Activated T-helper 17 cell treated with anti-CD3 and anti-CD28 coated beads, Interleukin-2, amount 50 U/mL, for 72 hours (primary cell): ENCODE measurements at regions not wholly inside any gene's neighbourhood (a gene's known extent, or its start where the extent isn't known, plus 50 kb on each side); places are given as distances from the start of the nearest gene placed in this dataset.

Experiments
- ATAC-seq: fragments of 150-1000 bp; cut with Tn5 transposase; replicated peaks from 2 replicates; pipeline ENCODE4 v1.10.0; 2021; ENCODE audit warnings: mild to moderate bottlenecking, moderate library complexity
- H3K27ac Mint-ChIP-seq: one replicate; pipeline ENCODE4 v1.8.0; 2022; ENCODE audit warnings: mixed read lengths
- H3K27me3 Mint-ChIP-seq: one replicate; pipeline ENCODE4 v1.8.0; 2022; ENCODE audit warnings: mixed read lengths
- H3K36me3 Mint-ChIP-seq: one replicate; pipeline ENCODE4 v1.8.0; 2022; ENCODE audit warnings: low read depth, mild to moderate bottlenecking, mixed read lengths
- H3K4me1 Mint-ChIP-seq: one replicate; pipeline ENCODE4 v1.8.0; 2022; ENCODE audit warnings: mixed read lengths
- H3K4me3 Mint-ChIP-seq: one replicate; pipeline ENCODE4 v1.8.0; 2022; ENCODE audit warnings: mild to moderate bottlenecking, mixed read lengths
- H3K9me3 Mint-ChIP-seq: one replicate; pipeline ENCODE4 v1.8.0; 2022; ENCODE audit warnings: mixed read lengths

DNA sequence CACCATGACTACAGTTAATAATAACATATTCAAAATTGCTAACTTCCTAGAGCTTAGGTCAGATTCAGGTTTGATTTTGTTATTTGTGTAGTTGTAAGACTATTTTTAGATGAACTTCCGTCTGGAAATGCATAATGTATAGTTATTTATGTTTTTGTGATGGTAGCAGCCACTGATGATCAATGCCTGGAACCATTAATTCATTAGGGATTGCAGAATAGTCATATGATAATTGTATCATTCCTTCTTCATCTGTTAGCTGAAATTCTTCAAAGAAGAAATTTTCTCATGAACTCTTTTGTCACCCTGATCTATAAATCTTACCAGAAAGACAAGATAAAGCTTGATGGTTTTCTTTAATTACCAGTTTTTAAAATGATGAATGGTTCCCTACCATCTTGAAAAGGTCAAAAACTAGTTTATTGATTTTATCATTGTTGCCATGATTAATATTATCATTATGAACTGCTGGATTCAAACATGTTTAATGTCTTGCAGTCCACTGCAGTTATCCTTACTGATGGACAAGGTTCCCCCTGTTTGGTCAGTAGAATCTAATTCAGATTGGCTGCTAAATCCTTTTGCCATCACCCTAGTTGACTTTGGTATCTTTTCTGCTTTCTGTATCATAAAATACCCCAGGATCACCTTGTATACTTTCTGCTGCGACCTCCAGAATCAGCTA lies 433.3 kb downstream of the GPAM start:
- Mint-ChIP-seq H3K4me1 (no peaks in the 10 kb centered on the region), H3K4me3 (no peak overlapping the region)

DNA sequence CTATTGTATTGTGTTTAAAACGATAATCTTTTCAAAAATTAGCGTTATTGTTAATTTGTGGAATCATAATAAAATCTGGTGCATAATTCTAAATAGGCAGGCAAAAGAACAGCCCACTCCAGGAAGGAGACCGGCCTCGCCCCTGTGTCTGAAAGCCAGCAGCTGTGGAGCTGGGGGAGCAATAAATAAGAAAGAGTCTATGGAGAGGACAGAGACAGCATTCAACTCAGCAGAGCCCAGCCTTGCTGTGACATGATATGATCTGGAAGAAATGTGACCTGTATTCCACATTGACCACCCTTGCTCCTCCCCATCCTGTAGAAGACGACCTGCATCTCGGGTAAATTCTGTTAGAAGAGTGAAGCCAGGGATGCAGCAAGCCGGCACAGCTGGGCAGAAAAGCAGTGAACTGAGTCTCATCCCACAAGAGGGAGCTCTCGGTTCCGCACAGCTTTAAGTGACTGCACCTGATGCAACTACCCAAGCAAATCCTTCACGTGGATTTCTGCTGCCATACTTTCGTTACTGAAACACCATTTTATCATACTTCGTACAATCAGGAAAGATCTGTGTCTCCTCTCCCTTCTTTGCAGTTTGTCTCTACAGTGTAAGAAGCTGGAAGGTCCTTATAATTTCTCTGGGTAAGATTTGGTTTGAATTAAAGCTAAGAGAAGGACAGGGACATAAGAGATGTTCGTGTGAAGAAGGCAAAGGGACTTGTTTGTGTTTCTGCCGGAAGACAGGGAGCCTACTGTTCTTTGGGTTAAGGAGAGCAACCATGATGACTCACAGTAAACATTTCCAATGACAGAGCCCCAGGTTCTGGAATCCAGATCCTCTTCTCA lies 427.1 kb downstream of the GPAM start:
- Mint-ChIP-seq H3K4me3 (no peak overlapping the region), H3K36me3 (no peaks in the 10 kb centered on the region), H3K9me3 (no peaks in the 10 kb centered on the region), H3K27me3 (peaks cover 9% of the 10 kb centered on the region), H3K27ac (no peak overlapping the region), H3K4me1 (no peaks in the 10 kb centered on the region)
- no peak for ATAC-seq

More for the DNA sequence above, 433.3 kb downstream of the GPAM start:
- ATAC-seq = no peak
- Mint-ChIP-seq H3K36me3 (no peaks in the 10 kb centered on the region), H3K27ac (no peak overlapping the region), H3K9me3 (no peaks in the 10 kb centered on the region), H3K27me3 (no peaks in the 10 kb centered on the region)

DNA sequence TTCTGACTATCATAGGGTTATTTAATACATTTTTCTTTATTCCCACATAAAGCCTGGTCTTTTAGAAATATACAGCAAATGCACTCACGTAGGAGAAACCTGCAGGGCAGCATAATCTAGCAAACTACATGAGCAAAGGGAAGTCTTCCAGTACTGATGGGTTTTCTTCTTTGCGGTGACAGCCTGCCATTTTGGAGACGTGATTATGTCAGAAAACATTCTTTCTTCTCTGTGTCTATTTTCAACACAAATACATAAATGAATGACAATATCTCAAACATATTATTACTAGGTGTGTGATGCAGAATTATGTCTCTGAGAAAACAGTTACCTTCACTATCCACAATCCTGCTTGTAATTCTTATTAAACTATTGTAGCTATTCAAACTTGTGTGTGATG lies 425.0 kb downstream of the GPAM start:
- Mint-ChIP-seq H3K27me3 (peaks cover 14% of the 10 kb centered on the region), H3K27ac (no peak overlapping the region), H3K4me3 (no peak overlapping the region), H3K9me3 (no peaks in the 10 kb centered on the region), H3K36me3 (no peaks in the 10 kb centered on the region), H3K4me1 (no peaks in the 10 kb centered on the region)
- no peak for ATAC-seq

GRCh38 chr10:111762114-111762513 lies 421.5 kb downstream of the GPAM start:
- H3K4me1 Mint-ChIP-seq = no peaks in the 10 kb centered on the region
- H3K27ac Mint-ChIP-seq = no peak overlapping the region
- no peaks in the 10 kb centered on the region for H3K9me3 Mint-ChIP-seq
- peaks cover 14% of the 10 kb centered on the region for H3K27me3 Mint-ChIP-seq
- no peak overlapping the region for H3K4me3 Mint-ChIP-seq
- no peaks in the 10 kb centered on the region for H3K36me3 Mint-ChIP-seq
- ATAC-seq = no peak

DNA sequence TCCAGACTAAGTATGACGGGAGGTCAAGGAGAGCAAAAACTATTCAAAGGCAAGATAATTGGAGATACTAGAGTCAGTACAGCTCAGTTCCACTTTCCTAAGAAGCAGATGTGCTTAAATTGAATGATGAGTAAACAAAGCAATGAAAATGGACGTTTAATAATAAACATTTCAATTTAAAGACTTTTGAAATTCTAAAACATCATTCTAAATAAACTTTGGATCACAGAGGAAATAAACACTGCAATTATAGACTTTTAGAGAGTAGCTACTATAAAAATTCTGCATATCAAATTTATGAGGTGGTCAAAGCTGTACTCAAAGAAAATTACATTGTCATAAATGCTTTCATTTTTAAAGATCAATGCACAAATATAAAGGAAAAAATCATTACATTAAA lies 418.3 kb downstream of the GPAM start:
- H3K9me3 Mint-ChIP-seq = no peaks in the 10 kb centered on the region
- no peak for ATAC-seq
- H3K4me3 Mint-ChIP-seq = no peak overlapping the region
- no peaks in the 10 kb centered on the region for H3K4me1 Mint-ChIP-seq
- no peaks in the 10 kb centered on the region for H3K36me3 Mint-ChIP-seq
- H3K27me3 Mint-ChIP-seq = peaks cover 5% of the 10 kb centered on the region
- H3K27ac Mint-ChIP-seq = no peak overlapping the region

DNA sequence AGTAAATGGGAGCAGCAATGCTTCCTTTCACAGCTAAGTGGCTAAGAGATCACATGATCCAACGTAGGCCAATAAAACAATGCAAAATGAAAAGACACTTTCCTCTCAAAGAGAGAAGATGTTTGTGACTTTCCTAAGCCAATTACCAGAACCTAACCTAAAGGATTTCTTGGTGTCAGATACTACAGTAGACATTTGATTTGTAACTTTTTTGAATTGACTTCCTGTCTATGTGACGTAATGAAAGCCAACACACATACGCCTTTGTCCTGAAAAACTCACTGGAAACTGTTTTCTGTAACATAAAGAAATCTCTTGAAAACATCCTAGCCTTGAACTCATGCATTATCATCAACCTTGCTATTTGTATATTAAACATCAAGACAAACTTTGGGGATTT lies 417.1 kb downstream of the GPAM start:
- no peak for ATAC-seq
- H3K9me3 Mint-ChIP-seq = no peaks in the 10 kb centered on the region
- H3K27me3 Mint-ChIP-seq = peaks cover 5% of the 10 kb centered on the region
- no peak overlapping the region for H3K27ac Mint-ChIP-seq
- H3K4me3 Mint-ChIP-seq = no peak overlapping the region
- H3K4me1 Mint-ChIP-seq = no peaks in the 10 kb centered on the region
- H3K36me3 Mint-ChIP-seq = no peaks in the 10 kb centered on the region

DNA sequence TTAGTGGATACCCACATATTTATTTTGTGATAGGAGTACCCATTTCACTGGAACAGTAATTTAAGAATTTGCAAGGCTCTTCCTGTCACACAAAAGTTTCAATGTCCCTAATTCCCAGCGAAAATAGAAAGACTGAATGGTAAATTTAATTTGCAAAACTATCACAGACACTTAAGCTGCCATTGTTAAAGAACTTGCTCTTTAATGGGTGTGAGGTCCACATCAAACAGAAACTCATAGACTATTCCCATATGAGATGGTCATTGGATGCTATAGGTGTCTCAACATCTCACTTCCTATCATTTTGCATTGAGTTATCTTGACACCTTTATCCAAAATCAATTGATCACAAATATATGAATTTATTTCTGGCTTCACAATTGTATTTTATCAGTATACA lies 415.9 kb downstream of the GPAM start:
- no peak overlapping the region for H3K27ac Mint-ChIP-seq
- H3K9me3 Mint-ChIP-seq = no peaks in the 10 kb centered on the region
- no peak overlapping the region for H3K4me3 Mint-ChIP-seq
- no peaks in the 10 kb centered on the region for H3K36me3 Mint-ChIP-seq
- peaks cover 5% of the 10 kb centered on the region for H3K27me3 Mint-ChIP-seq
- ATAC-seq = no peak
- H3K4me1 Mint-ChIP-seq = no peaks in the 10 kb centered on the region

GRCh38 chr10:111773950-111774349 lies 409.6 kb downstream of the GPAM start:
- peaks cover 10% of the 10 kb centered on the region for H3K27me3 Mint-ChIP-seq
- H3K9me3 Mint-ChIP-seq = no peaks in the 10 kb centered on the region
- no peak for ATAC-seq
- H3K4me3 Mint-ChIP-seq = no peak overlapping the region
- H3K36me3 Mint-ChIP-seq = no peaks in the 10 kb centered on the region
- no peaks in the 10 kb centered on the region for H3K4me1 Mint-ChIP-seq
- no peak overlapping the region for H3K27ac Mint-ChIP-seq

- no peak for ATAC-seq
- H3K9me3 Mint-ChIP-seq = no peaks in the 10 kb centered on the region
Measured at GRCh38 chr10:111774486-111774885, 409.1 kb downstream of the GPAM start.

DNA sequence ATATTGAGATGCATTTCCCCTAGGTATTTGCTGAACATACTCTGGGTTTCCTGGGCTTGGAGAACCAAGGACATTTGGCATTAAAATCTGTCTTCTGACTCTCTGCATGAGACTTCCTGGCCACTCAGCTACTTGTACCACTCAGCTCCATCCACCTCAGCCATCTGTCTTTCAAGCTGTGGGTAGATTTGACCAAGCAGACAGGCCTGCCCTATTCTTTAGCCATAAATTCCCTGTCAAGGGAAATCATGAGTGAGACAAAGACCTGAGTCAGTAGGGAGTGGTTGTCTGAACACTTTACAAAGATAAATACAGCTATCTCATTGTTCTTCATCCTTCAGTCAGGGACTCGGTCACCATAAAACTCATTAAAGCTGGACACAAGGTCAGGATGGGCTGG lies 399.1 kb downstream of the GPAM start:
- no peak for ATAC-seq
- Mint-ChIP-seq H3K27ac (no peak overlapping the region), H3K9me3 (no peaks in the 10 kb centered on the region), H3K36me3 (no peaks in the 10 kb centered on the region), H3K27me3 (peaks cover 7% of the 10 kb centered on the region), H3K4me3 (no peak overlapping the region), H3K4me1 (no peaks in the 10 kb centered on the region)

More at GRCh38 chr10:111774486-111774885, 409.1 kb downstream of the GPAM start:
- Mint-ChIP-seq H3K36me3 (no peaks in the 10 kb centered on the region), H3K27ac (no peak overlapping the region), H3K4me1 (no peaks in the 10 kb centered on the region), H3K27me3 (peaks cover 15% of the 10 kb centered on the region), H3K4me3 (no peak overlapping the region)

GRCh38 chr10:111784946-111785465 lies 398.6 kb downstream of the GPAM start:
- no peak for ATAC-seq
- Mint-ChIP-seq H3K4me3 (no peak overlapping the region), H3K4me1 (no peaks in the 10 kb centered on the region), H3K9me3 (no peaks in the 10 kb centered on the region), H3K36me3 (no peaks in the 10 kb centered on the region), H3K27ac (no peak overlapping the region), H3K27me3 (peaks cover 7% of the 10 kb centered on the region)

DNA sequence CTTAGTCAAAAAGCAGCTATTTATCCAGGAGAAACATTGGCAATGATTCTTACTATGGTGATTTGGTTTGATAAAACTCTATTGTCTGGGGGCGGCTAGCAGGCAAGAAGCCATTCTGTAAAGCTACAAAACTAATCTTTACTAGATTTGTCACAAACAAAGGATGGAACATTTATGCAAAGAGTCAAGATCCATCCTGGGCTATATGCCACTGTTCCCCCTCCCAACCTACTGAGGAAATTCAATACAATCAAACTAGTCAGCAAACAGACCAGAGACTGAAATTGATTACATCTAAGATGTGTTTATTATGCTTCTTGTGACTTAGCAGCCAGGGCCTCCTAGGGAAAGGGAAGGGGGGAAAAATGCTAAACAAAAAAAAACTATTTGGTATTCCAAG lies 397.6 kb downstream of the GPAM start:
- no peak overlapping the region for H3K27ac Mint-ChIP-seq
- no peaks in the 10 kb centered on the region for H3K4me1 Mint-ChIP-seq
- H3K9me3 Mint-ChIP-seq = no peaks in the 10 kb centered on the region
- ATAC-seq = no peak
- no peaks in the 10 kb centered on the region for H3K36me3 Mint-ChIP-seq
- no peak overlapping the region for H3K4me3 Mint-ChIP-seq
- peaks cover 7% of the 10 kb centered on the region for H3K27me3 Mint-ChIP-seq

DNA sequence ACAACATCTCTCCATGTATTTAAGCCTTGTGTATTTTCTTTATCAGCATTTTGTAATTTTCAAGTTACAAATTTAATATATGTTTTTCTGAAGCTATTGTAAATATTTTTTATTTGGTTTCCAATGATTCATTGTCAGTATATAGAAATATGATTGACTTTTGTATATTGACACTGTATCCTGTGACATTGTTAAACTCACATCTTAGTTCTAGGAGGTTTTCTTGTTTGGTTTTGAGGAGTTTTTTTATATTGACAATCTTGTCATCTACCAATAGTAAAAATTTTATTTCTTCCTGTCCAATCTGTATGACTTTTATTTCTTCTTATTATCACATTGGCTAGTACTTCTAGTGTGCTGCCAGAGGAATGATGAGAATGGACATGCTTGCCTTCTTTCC lies 393.7 kb downstream of the GPAM start:
- Mint-ChIP-seq H3K9me3 (no peaks in the 10 kb centered on the region), H3K27ac (no peak overlapping the region), H3K27me3 (no peaks in the 10 kb centered on the region), H3K4me1 (no peaks in the 10 kb centered on the region), H3K36me3 (no peaks in the 10 kb centered on the region), H3K4me3 (no peak overlapping the region)
- no peak for ATAC-seq

- no peak overlapping the region for H3K27ac Mint-ChIP-seq
- ATAC-seq = no peak
- no peak overlapping the region for H3K4me3 Mint-ChIP-seq
- H3K27me3 Mint-ChIP-seq = peaks cover 3% of the 10 kb centered on the region
- no peaks in the 10 kb centered on the region for H3K36me3 Mint-ChIP-seq
- H3K4me1 Mint-ChIP-seq = no peaks in the 10 kb centered on the region
- H3K9me3 Mint-ChIP-seq = peaks cover 7% of the 10 kb centered on the region
Measured at GRCh38 chr10:111801841-111802240, 381.7 kb downstream of the GPAM start.

DNA sequence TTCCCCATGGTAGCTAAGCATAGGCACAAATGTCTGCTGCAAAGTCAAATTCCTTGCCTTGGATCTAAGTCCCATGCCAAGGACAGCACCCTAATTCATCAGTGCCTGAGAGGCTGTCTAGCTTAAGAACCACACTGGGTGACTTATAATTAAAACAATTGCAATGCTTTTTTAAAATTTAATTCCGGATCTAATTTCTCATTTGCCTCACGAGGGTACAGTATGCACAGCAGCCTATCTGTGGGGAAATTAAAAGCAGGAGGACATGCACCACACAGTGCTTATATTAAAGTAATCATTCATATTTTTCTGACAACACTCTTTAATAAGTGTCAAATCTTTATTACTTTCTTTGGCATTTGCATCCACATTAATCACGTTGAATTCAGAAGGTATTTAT lies 378.8 kb downstream of the GPAM start:
- H3K9me3 Mint-ChIP-seq = peaks cover 3% of the 10 kb centered on the region
- H3K27me3 Mint-ChIP-seq = peaks cover 12% of the 10 kb centered on the region
- H3K27ac Mint-ChIP-seq = no peak overlapping the region
- ATAC-seq = no peak
- H3K4me1 Mint-ChIP-seq = no peaks in the 10 kb centered on the region
- no peak overlapping the region for H3K4me3 Mint-ChIP-seq
- H3K36me3 Mint-ChIP-seq = no peaks in the 10 kb centered on the region
